ENCODE measurements at regions not wholly inside any gene's neighbourhood (a gene's known extent, or its start where the extent isn't known, plus 50 kb on each side); places are given as distances from the start of the nearest gene placed in this dataset.
"Not testable (repeated sequence)": the region's sequence is repeated elsewhere in the genome, so short reads cannot be mapped to it uniquely, and the experiment has no call there.

GRCh38 chr16:58846226-58846625 is 112.1 kb upstream of the GOT2 start:
- TF ChIP-seq CTCF, POLR2A (IDR thresholded peaks at IDR 0.05): not testable (repeated sequence)
